T-helper 9 cell (primary cell): ENCODE measurements at regions not wholly inside any gene's neighbourhood (a gene's known extent, or its start where the extent isn't known, plus 50 kb on each side); places are given as distances from the start of the nearest gene placed in this dataset.

ENCODE experiments used
- DNase-seq: peaks from one replicate; pipeline ENCODE4 v3.0.0-alpha.2; 2020

DNA sequence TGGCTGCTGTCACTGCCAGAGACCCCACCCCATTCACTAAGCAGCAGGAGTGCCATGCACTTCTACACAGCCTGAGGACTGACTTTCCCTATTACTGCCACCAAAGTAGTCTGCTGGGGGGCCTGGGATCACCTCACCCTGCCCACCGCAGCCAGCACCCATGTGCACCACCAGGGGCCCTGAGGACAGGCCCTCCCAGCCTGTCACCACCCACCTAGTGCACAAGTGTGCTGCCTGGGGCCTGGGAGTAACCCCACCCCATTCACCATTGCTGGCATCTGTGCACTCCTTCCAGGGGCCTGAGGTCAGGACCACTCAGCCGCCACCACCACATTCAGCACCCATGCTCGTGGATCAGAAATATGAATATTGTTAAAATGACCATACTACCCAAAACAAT lies 247.8 kb upstream of the NCKAP5 start:
- no peak for DNase-seq

DNA sequence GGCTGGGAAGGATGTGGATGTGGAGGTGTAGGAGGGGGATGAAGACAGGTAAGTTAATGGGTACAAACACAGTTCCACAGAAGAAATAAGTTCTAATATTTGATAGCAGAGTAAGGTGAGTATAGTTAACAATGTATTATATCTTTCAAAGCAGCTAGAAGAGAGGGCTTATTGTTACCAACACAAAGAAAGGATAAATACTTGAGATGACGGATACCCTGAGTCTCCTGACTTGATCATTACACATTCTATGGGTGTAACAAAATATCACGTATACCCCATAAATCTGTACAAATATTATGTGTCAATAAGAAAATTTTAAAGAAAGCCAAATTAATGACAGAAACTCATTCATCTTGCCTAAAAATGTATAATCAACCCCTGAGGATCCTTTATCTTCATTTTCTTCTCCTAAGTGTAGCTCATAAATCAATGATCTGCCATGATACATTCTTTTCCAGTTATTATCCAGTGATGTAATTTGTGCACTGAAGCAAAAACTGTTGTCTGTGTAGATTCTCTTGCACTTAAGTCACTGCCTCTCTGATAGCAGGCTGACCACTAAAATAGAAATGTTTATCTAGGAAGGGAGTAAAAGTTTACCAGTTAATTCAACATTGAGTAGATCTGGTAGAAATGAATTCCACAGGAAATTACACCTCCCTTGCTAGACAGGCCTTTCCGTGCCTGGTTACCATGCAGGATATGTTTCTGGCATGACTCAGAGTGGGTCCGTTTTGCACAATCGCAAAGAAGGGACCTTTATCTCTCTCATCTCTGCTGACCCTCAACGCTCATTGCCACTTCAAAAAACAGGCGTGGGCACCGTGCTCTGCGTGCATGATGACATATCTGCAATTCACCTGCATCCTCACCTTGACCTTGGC lies 249.7 kb upstream of the NCKAP5 start:
- no peak for DNase-seq

DNA sequence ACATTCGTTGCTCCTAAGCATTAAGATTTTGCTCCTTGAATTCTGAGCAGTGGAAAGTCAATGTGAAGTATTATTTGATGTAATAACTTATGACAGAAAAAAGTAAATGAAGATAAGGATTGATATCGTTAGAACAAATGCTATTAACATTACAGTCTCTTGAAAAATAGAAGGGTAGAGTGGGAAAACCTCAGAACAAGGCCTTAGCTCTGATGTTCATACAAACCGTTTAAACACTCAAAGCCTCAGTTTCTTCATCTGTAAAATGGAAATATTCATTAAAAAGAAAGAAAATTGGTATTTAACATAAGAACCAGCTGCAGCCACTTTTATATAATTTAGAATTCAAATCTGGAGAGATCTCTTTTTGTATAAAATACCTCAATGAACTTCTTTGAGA lies 250.4 kb upstream of the NCKAP5 start:
- no peak for DNase-seq

GRCh38 chr2:133819906-133820305 lies 251.6 kb upstream of the NCKAP5 start:
- DNase-seq: no peak

GRCh38 chr2:133821107-133821760 lies 253.0 kb upstream of the NCKAP5 start:
- DNase-seq: no peak

- no peak for DNase-seq
Measured at GRCh38 chr2:133822517-133823225, 254.4 kb upstream of the NCKAP5 start.

DNA sequence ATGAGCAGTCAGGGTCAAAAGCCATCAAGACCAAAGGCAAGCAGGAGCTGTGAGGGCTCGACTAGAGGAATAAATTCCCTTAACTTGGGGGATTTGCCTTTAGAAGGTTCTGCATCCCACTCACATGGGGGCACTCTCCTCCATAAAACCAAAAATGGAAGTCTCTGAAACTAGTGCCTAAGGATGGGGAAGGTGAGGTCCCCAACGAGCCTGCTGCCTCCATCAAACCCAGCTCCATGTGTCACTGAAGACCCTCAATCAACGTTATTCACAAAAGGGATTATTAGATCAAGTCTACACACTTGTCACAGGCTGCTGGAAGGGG lies 254.9 kb upstream of the NCKAP5 start:
- no peak for DNase-seq

DNA sequence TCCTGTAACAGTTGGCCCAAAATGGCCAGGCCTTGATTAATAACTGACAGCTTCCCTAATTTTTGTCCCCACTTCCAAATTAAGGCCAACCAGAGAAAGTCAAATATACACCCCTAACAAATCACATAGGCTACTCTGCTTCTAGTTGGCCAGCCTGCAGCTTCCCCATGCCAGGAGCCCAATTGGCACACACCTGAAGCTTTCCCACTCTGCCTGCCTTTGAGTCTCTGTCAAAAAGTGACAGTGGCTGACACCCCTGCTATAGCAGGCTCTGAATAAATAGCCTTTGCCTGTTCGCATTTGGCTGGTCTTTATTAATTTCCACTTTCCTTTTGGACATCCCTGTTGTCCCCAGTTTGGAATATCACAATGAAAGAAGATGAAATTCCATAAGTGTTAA lies 256.6 kb upstream of the NCKAP5 start:
- no peak for DNase-seq

DNA sequence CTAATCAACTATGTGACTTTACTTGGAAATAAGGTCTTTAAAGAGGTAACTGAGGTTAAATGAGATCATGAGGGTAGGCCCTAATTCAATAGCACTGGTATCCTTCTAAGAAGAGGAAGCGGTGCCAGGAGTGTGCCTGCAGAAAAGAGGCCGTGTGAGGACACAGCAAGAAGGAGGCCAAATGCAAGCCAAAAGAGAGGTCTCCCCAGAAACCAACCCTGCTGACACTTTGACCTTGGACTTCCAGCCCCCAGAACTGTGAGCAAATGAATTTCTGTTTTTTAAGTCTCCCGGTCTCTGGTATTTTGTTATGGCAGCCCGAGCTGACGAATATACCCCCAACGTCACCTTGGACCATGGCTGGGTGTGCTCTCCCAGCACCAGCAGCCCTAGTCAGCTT lies 257.5 kb upstream of the NCKAP5 start:
- DNase-seq: no peak

DNA sequence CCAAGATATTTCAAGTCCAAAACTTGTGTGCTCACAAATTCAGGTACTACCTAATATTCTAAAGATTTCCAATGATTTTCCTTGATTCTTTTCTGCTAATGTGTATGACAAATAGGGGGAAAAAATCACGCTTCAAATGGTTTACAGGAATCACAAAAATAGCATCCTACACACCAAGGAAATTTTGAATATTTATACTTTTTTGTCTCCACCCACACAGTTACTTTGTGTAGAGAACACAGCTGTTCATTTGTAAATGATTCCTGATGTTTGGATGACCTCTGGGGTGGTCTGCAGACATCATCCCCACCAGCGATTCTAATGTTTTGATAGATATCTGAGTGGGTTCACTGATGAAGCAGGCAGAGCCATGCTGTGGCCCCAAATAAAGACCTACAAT lies 260.6 kb upstream of the NCKAP5 start:
- no peak for DNase-seq

GRCh38 chr2:133829450-133830020 lies 261.3 kb upstream of the NCKAP5 start:
- DNase-seq: no peak

- DNase-seq: no peak
Measured at GRCh38 chr2:133833746-133834145, 265.5 kb upstream of the NCKAP5 start.

- DNase-seq: no peak
Measured at GRCh38 chr2:133835821-133836619, 267.8 kb upstream of the NCKAP5 start.

- DNase-seq: no peak
Measured at GRCh38 chr2:133836691-133837345, 268.6 kb upstream of the NCKAP5 start.

DNA sequence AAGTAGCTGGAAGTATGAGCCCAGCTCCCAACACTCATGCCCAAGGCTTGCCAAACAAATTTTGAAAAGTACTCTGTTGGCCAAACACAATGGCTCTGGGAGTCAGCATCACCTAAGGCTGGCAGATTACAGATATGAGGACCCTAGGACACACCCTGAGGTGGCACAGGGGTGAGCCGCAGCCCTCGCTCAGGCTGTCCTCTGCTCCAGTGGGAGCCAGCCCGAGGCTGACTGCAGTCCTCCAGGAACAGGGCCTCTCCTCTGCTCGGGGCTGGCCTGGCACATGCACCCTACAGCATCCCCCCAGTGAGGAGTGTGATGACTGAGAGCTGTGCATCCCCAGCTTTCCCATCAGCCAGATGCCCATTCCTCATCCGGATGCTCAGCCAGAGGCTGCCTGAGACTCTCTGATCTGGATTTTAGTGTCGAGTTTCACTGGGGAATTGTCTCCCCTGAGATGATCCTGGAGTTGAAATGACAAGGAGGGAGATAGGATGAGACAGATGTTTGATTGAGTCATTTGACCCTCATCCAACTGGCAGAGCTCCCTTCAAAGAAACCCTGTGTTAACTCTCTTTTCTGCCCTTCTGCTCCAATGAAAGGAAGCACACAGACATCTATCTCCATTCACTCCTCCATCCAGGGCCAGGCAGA lies 269.3 kb upstream of the NCKAP5 start:
- DNase-seq: no peak

- no peak for DNase-seq
Measured at GRCh38 chr2:133838642-133839365, 270.5 kb upstream of the NCKAP5 start.

- no peak for DNase-seq
Measured at GRCh38 chr2:133839677-133840076, 271.4 kb upstream of the NCKAP5 start.

DNA sequence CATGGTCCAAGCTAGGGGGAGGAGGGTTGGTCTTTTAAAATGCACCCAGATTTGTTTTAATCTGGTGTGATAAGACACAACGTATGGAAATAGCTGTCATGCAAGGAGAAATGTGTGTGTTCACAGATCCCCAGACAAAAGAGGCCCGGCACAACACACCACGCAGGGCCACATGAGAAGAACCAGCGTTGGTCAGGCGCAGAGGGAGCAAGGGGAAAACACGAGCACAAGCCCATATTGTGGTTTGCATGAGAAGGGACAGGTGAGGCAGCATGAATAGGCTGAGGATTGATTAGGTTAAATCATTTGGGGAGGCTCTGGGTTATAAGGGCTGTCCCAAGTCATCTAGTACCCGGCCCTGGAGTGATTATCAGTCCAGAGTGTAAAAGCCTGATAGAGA lies 272.5 kb upstream of the NCKAP5 start:
- DNase-seq: no peak

DNA sequence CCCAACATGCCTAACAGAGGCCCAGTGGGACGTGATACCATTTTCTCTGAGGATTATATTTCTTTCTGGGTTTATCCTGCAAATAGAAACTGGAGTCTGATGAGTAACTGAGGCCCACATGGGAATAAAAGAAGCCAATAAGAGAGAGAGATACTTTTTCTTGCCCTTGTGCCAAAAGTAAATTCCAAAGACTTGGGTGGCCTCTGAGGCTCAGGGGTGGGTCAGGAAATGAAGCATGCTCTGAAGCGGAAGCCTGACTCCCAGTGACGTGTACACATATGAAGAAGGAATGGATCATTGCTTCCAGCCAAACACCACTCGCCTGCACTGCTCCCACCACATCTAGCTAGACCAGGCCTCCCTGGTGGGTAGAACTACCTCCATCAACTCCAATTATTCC lies 273.6 kb upstream of the NCKAP5 start:
- DNase-seq: no peak

DNA sequence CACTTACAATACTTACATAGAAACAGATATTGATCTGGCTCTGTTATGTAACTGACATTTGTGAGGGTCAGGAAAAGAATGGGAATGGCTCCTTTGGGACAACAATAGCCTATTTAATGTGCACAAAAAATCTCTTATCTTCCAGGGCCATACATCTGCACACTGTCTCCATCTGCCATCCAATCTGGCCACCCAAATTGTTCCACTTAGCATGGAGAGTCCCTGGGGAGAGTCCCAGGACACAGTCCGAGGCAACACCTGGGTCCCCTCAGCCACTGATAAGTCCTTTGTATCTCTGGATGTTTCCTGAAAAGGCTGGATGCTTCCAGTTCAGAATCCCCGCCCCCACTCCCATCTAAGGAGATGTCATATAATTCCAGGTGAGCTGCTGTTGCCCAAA lies 274.2 kb upstream of the NCKAP5 start:
- DNase-seq: no peak

- DNase-seq: no peak
Measured at GRCh38 chr2:133843091-133843490, 274.8 kb upstream of the NCKAP5 start.
